ENCODE measurements at regions not wholly inside any gene's neighbourhood (a gene's known extent, or its start where the extent isn't known, plus 50 kb on each side); places are given as distances from the start of the nearest gene placed in this dataset.
A peak's percentile ranks its signal among the peaks of the same experiment; 100 is the strongest.
"Not testable (repeated sequence)": the region's sequence is repeated elsewhere in the genome, so short reads cannot be mapped to it uniquely, and the experiment has no call there.

DNA sequence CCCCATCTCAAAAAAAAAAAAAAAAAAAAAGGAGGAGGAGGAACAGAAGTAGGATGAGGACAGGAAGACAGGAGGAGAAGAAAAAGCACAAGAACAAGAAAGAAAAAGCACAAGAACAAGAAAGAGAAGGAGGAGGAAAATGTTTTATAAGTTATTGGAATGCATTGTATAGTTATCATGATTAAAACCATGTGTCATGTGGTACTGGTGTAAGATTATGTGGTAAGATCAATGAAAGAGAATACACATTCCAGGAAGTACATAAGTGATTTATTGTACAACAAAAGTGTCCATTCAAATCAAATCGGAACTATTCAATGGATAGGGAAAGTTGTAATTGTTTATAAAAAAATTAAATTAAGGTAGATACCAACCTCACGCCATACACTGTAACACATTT, 167.7 kb downstream of the MZT1 start:
- no peak overlapping the region for H3K27ac ChIP-seq (ENCODE audit: low read depth in 1 of 2, low read length in 1 of 2)
- 92 to 96% methylated on average over 2 of the region's 2 CpGs for WGBS, 2 donors
- no peak overlapping the region for H3K9ac ChIP-seq (ENCODE audit: insufficient read depth in 1 of 2, low read length in 2 of 2)
- no peak for ATAC-seq (ENCODE audit: insufficient read depth, low FRiP score)
- H3K4me3 ChIP-seq = no peak overlapping the region
- H3K9me3 ChIP-seq (ENCODE audit: control insufficient read depth in 4 of 4, insufficient read depth in 3 of 4, low read length in 3 of 4) = no peaks in the 10 kb centered on the region
- TF ChIP-seq, protein P1, sequence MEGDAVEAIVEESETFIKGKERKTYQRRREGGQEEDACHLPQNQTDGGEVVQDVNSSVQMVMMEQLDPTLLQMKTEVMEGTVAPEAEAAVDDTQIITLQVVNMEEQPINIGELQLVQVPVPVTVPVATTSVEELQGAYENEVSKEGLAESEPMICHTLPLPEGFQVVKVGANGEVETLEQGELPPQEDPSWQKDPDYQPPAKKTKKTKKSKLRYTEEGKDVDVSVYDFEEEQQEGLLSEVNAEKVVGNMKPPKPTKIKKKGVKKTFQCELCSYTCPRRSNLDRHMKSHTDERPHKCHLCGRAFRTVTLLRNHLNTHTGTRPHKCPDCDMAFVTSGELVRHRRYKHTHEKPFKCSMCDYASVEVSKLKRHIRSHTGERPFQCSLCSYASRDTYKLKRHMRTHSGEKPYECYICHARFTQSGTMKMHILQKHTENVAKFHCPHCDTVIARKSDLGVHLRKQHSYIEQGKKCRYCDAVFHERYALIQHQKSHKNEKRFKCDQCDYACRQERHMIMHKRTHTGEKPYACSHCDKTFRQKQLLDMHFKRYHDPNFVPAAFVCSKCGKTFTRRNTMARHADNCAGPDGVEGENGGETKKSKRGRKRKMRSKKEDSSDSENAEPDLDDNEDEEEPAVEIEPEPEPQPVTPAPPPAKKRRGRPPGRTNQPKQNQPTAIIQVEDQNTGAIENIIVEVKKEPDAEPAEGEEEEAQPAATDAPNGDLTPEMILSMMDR (IDR thresholded peaks at IDR 0.05; ENCODE audit: control extremely low read depth, extremely low read depth) = no peak
- H3K36me3 ChIP-seq (ENCODE audit: control insufficient read depth in 4 of 4, insufficient read depth in 4 of 4, low read length in 4 of 4) = no peaks in the 10 kb centered on the region
- no peak for DNase-seq
- no peaks in the 10 kb centered on the region for H3K27me3 ChIP-seq (ENCODE audit: control insufficient read depth in 3 of 3, insufficient read depth in 3 of 3, low read length in 2 of 3)
- H3K4me1 ChIP-seq (ENCODE audit: control insufficient read depth in 5 of 5, insufficient read depth in 5 of 5, low read length in 5 of 5) = no peaks in the 10 kb centered on the region

DNA sequence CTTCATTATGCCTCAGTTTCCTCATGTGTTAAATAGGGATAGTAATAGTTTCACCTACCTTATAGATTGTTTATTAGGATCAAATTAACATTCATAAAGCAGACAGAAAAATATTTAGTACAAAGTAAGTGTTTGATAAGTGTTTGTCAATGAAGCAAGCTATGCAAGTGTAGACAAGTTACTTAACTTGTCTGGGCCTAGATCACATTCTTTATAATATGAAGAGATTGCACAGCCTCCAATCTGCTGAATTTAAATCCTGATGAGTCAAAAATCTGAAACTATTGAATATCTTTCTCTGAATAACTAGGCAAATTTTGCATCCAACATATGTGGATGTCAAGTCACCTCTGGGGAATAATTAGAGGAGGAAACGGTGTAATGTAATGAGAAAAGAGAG, 170.5 kb downstream of the MZT1 start:
- 88 to 100% methylated on average over 1 of the region's 1 CpG for WGBS, 2 donors
- Histone ChIP-seq H3K27me3 (ENCODE audit: control insufficient read depth in 3 of 3, insufficient read depth in 3 of 3, low read length in 2 of 3) (no peaks in the 10 kb centered on the region), H3K4me1 (ENCODE audit: control insufficient read depth in 5 of 5, insufficient read depth in 5 of 5, low read length in 5 of 5) (peaks cover 0 to 13% (median 0%) of the 10 kb centered on the region in 5 donors), H3K4me3 (no peak overlapping the region), H3K9ac (ENCODE audit: insufficient read depth in 1 of 2, low read length in 2 of 2) (no peak overlapping the region), H3K9me3 (ENCODE audit: control insufficient read depth in 4 of 4, insufficient read depth in 3 of 4, low read length in 3 of 4) (no peaks in the 10 kb centered on the region), H3K36me3 (ENCODE audit: control insufficient read depth in 4 of 4, insufficient read depth in 4 of 4, low read length in 4 of 4) (no peaks in the 10 kb centered on the region), H3K27ac (ENCODE audit: low read depth in 1 of 2, low read length in 1 of 2) (no peak overlapping the region)
- DNase-seq = no peak
- TF ChIP-seq, protein P1 (IDR thresholded peaks at IDR 0.05; ENCODE audit: control extremely low read depth, extremely low read depth) = no peak
- ATAC-seq (ENCODE audit: insufficient read depth, low FRiP score) = no peak

DNA sequence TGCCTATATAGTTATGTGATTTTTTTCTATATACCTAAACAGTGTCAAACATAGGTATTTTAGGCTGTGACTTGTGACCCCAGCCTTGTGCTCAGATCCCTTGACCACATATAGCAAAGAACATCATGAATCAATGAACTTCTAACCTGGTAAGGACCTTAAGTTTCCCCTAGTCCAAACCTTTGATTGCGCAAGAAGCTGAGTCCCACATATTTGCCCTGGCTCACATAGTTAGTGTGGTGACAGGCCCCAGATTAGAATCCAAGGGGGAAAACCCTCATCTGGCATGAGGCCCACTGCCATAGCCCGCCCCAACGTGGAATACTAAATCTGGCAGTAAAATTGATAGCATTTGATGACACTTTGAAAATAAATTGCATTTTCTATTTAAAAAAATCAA, 171.8 kb downstream of the MZT1 start:
- peaks cover 0 to 14% (median 0%) of the 10 kb centered on the region in 5 donors for H3K4me1 ChIP-seq (ENCODE audit: control insufficient read depth in 5 of 5, insufficient read depth in 5 of 5, low read length in 5 of 5)
- TF ChIP-seq, protein P1 (IDR thresholded peaks at IDR 0.05; ENCODE audit: control extremely low read depth, extremely low read depth) = no peak
- H3K4me3 ChIP-seq = no peak overlapping the region
- H3K9me3 ChIP-seq (ENCODE audit: control insufficient read depth in 4 of 4, insufficient read depth in 3 of 4, low read length in 3 of 4) = no peaks in the 10 kb centered on the region
- no peaks in the 10 kb centered on the region for H3K27me3 ChIP-seq (ENCODE audit: control insufficient read depth in 3 of 3, insufficient read depth in 3 of 3, low read length in 2 of 3)
- no peaks in the 10 kb centered on the region for H3K36me3 ChIP-seq (ENCODE audit: control insufficient read depth in 4 of 4, insufficient read depth in 4 of 4, low read length in 4 of 4)
- no peak overlapping the region for H3K27ac ChIP-seq (ENCODE audit: low read depth in 1 of 2, low read length in 1 of 2)
- no peak for DNase-seq
- 47 to 95% methylated on average over 3 of the region's 3 CpGs for WGBS, 2 donors
- no peak for ATAC-seq (ENCODE audit: insufficient read depth, low FRiP score)
- no peak overlapping the region for H3K9ac ChIP-seq (ENCODE audit: insufficient read depth in 1 of 2, low read length in 2 of 2)

GRCh38 chr13:72552731-72553130, 174.7 kb downstream of the MZT1 start:
- WGBS, 2 donors = 42 to 46% methylated on average over 3 of the region's 3 CpGs
- ATAC-seq (ENCODE audit: insufficient read depth, low FRiP score) = no peak
- no peaks in the 10 kb centered on the region for H3K9me3 ChIP-seq (ENCODE audit: control insufficient read depth in 4 of 4, insufficient read depth in 3 of 4, low read length in 3 of 4)

GRCh38 chr13:72545895-72546294, 181.5 kb downstream of the MZT1 start:
- WGBS, 2 donors = 69 to 83% methylated on average over 1 of the region's 1 CpG
- not testable (repeated sequence) for H3K27me3 ChIP-seq (ENCODE audit: control insufficient read depth in 3 of 3, insufficient read depth in 3 of 3, low read length in 2 of 3); H3K9me3 ChIP-seq (ENCODE audit: control insufficient read depth in 4 of 4, insufficient read depth in 3 of 4, low read length in 3 of 4); DNase-seq; ATAC-seq (ENCODE audit: insufficient read depth, low FRiP score); H3K36me3 ChIP-seq (ENCODE audit: control insufficient read depth in 4 of 4, insufficient read depth in 4 of 4, low read length in 4 of 4); H3K4me3 ChIP-seq; H3K27ac ChIP-seq (ENCODE audit: low read depth in 1 of 2, low read length in 1 of 2); H3K9ac ChIP-seq (ENCODE audit: insufficient read depth in 1 of 2, low read length in 2 of 2); H3K4me1 ChIP-seq (ENCODE audit: control insufficient read depth in 5 of 5, insufficient read depth in 5 of 5, low read length in 5 of 5)

More at GRCh38 chr13:72552731-72553130, 174.7 kb downstream of the MZT1 start:
- Histone ChIP-seq H3K4me3 (no peak overlapping the region), H3K27ac (ENCODE audit: low read depth in 1 of 2, low read length in 1 of 2) (no peak overlapping the region), H3K36me3 (ENCODE audit: control insufficient read depth in 4 of 4, insufficient read depth in 4 of 4, low read length in 4 of 4) (no peaks in the 10 kb centered on the region), H3K4me1 (ENCODE audit: control insufficient read depth in 5 of 5, insufficient read depth in 5 of 5, low read length in 5 of 5) (peaks cover 0 to 14% (median 0%) of the 10 kb centered on the region in 5 donors), H3K9ac (ENCODE audit: insufficient read depth in 1 of 2, low read length in 2 of 2) (no peak overlapping the region), H3K27me3 (ENCODE audit: control insufficient read depth in 3 of 3, insufficient read depth in 3 of 3, low read length in 2 of 3) (no peaks in the 10 kb centered on the region)
- DNase-seq = peak in 2 of 3 donors; percentile 33 to 57
- TF ChIP-seq, protein P1 (IDR thresholded peaks at IDR 0.05; ENCODE audit: control extremely low read depth, extremely low read depth) = no peak
